Endothelial cell of umbilical vein (primary cell): ENCODE measurements at regions not wholly inside any gene's neighbourhood (a gene's known extent, or its start where the extent isn't known, plus 50 kb on each side); places are given as distances from the start of the nearest gene placed in this dataset.

ENCODE experiments used
- CTCF ChIP-seq, 2 donors: IDR thresholded peaks; 1 replicate in 1 of 2; 2 replicates in 1 of 2; pipeline ENCODE4 v1.5.1; 2011; ENCODE audit warnings: low read length in 2 of 2, mild to moderate bottlenecking in 2 of 2, moderate library complexity in 2 of 2, control low read depth in 1 of 2, inconsistent platforms in 1 of 2, low read depth in 1 of 2; ENCODE audit not compliant: insufficient read depth in 1 of 2; ENCODE audit errors: extremely low read depth in 1 of 2
- EZH2 ChIP-seq: IDR thresholded peaks from 2 replicates; pipeline ENCODE4 v1.6.1; 2012; ENCODE audit warnings: borderline replicate concordance, low read depth, mild to moderate bottlenecking, moderate library complexity, low read length, inconsistent platforms; ENCODE audit not compliant: severe bottlenecking
- FOS ChIP-seq: IDR thresholded peaks from 2 replicates; pipeline ENCODE4 v1.6.1; 2011; ENCODE audit warnings: mild to moderate bottlenecking, low read length, moderate library complexity, borderline replicate concordance; ENCODE audit not compliant: insufficient read depth
- GATA2 ChIP-seq: IDR thresholded peaks from 2 replicates; pipeline ENCODE4 v1.7.0; 2011; ENCODE audit warnings: low read depth, mild to moderate bottlenecking, moderate library complexity, mixed read lengths, low read length; ENCODE audit not compliant: insufficient read length, insufficient read depth
- MAX ChIP-seq: IDR thresholded peaks from 2 replicates; pipeline ENCODE4 v1.6.1; 2011; ENCODE audit not compliant: insufficient read depth, insufficient read length
- MYC ChIP-seq: IDR thresholded peaks from one replicate; pipeline ENCODE4 v1.6.1; 2011; ENCODE audit warnings: mild to moderate bottlenecking, low read depth, low read length
- POLR2A ChIP-seq: IDR thresholded peaks from 2 replicates; pipeline ENCODE4 v1.6.1; 2012; ENCODE audit warnings: low read depth, mild to moderate bottlenecking, control low read depth, low read length
- POLR2AphosphoS5 ChIP-seq: IDR thresholded peaks from 2 replicates; pipeline ENCODE4 v1.6.1; 2012; ENCODE audit warnings: low read depth, mild to moderate bottlenecking, control low read depth, low read length, moderate library complexity; ENCODE audit not compliant: insufficient read depth

DNA sequence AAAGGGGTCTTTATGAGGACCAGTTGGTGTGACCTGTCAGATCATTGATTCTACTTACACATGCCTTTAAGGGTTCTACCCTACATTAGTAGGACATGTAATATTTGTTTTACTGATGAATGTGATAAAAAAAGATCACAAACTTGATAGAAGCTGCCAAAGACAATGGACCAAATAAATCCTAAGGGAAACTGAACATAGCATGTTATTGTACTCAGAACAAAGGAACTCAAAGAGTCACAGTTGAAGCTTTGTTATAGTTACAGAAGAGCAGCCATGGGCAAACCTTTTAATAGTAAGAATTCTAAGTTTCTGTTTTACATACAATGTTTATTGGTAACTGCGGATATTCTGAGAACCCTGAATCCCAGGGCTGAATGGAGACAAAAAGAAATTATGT, 780.1 kb downstream of the SLITRK6 start:
- no peak for TF ChIP-seq POLR2A
- TF ChIP-seq POLR2AphosphoS5: no peak
- no peak for TF ChIP-seq MAX
- no peak for TF ChIP-seq CTCF (IDR thresholded peaks at IDR 0.05; ENCODE audit: extremely low read depth in 1 of 2, insufficient read depth in 1 of 2, low read depth in 1 of 2, low read length in 2 of 2)
- TF ChIP-seq MYC: no peak
- TF ChIP-seq GATA2: no peak
- TF ChIP-seq EZH2: no peak
- no peak for TF ChIP-seq FOS
